Endothelial cell of umbilical vein (primary cell): ENCODE measurements at regions not wholly inside any gene's neighbourhood (a gene's known extent, or its start where the extent isn't known, plus 50 kb on each side); places are given as distances from the start of the nearest gene placed in this dataset.

ENCODE experiments used
- EZH2 ChIP-seq: IDR thresholded peaks from 2 replicates; pipeline ENCODE4 v1.6.1; 2012; ENCODE audit warnings: borderline replicate concordance, low read depth, mild to moderate bottlenecking, moderate library complexity, low read length, inconsistent platforms; ENCODE audit not compliant: severe bottlenecking
- FOS ChIP-seq: IDR thresholded peaks from 2 replicates; pipeline ENCODE4 v1.6.1; 2011; ENCODE audit warnings: mild to moderate bottlenecking, low read length, moderate library complexity, borderline replicate concordance; ENCODE audit not compliant: insufficient read depth
- JUN ChIP-seq: IDR thresholded peaks from 2 replicates; pipeline ENCODE4 v1.6.1; 2011; ENCODE audit warnings: borderline replicate concordance, low read depth; ENCODE audit not compliant: insufficient read length, insufficient read depth
- MYC ChIP-seq: IDR thresholded peaks from one replicate; pipeline ENCODE4 v1.6.1; 2011; ENCODE audit warnings: mild to moderate bottlenecking, low read depth, low read length
- POLR2A ChIP-seq: IDR thresholded peaks from 2 replicates; pipeline ENCODE4 v1.6.1; 2012; ENCODE audit warnings: low read depth, mild to moderate bottlenecking, control low read depth, low read length
- POLR2AphosphoS5 ChIP-seq: IDR thresholded peaks from 2 replicates; pipeline ENCODE4 v1.6.1; 2012; ENCODE audit warnings: low read depth, mild to moderate bottlenecking, control low read depth, low read length, moderate library complexity; ENCODE audit not compliant: insufficient read depth
- TF ChIP-seq, protein P1 (sequence below), 2 donors: IDR thresholded peaks; 1 replicate in 1 of 2; 2 replicates in 1 of 2; pipeline ENCODE4 v1.5.1; 2011; ENCODE audit warnings: low read length in 2 of 2, mild to moderate bottlenecking in 2 of 2, moderate library complexity in 2 of 2, control low read depth in 1 of 2, inconsistent platforms in 1 of 2, low read depth in 1 of 2; ENCODE audit not compliant: insufficient read depth in 1 of 2; ENCODE audit errors: extremely low read depth in 1 of 2
- TF ChIP-seq, protein P2 (sequence below): IDR thresholded peaks from 2 replicates; pipeline ENCODE4 v1.6.1; 2011; ENCODE audit not compliant: insufficient read depth, insufficient read length

GRCh38 chr10:1846032-1846431 lies 108.7 kb upstream of the ADARB2 start:
- TF ChIP-seq, protein P1, sequence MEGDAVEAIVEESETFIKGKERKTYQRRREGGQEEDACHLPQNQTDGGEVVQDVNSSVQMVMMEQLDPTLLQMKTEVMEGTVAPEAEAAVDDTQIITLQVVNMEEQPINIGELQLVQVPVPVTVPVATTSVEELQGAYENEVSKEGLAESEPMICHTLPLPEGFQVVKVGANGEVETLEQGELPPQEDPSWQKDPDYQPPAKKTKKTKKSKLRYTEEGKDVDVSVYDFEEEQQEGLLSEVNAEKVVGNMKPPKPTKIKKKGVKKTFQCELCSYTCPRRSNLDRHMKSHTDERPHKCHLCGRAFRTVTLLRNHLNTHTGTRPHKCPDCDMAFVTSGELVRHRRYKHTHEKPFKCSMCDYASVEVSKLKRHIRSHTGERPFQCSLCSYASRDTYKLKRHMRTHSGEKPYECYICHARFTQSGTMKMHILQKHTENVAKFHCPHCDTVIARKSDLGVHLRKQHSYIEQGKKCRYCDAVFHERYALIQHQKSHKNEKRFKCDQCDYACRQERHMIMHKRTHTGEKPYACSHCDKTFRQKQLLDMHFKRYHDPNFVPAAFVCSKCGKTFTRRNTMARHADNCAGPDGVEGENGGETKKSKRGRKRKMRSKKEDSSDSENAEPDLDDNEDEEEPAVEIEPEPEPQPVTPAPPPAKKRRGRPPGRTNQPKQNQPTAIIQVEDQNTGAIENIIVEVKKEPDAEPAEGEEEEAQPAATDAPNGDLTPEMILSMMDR (IDR thresholded peaks at IDR 0.05; ENCODE audit: extremely low read depth in 1 of 2, insufficient read depth in 1 of 2, low read depth in 1 of 2, low read length in 2 of 2), result no peak
- TF ChIP-seq POLR2AphosphoS5, result no peak
- no peak for TF ChIP-seq EZH2
- TF ChIP-seq, protein P2, sequence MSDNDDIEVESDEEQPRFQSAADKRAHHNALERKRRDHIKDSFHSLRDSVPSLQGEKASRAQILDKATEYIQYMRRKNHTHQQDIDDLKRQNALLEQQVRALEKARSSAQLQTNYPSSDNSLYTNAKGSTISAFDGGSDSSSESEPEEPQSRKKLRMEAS, result no peak
- no peak for TF ChIP-seq POLR2A
- TF ChIP-seq FOS, result no peak
- no peak for TF ChIP-seq MYC
- TF ChIP-seq JUN, result no peak
